ENCODE measurements at regions not wholly inside any gene's neighbourhood (a gene's known extent, or its start where the extent isn't known, plus 50 kb on each side); places are given as distances from the start of the nearest gene placed in this dataset.
"Not testable (repeated sequence)": the region's sequence is repeated elsewhere in the genome, so short reads cannot be mapped to it uniquely, and the experiment has no call there.

- H3K4me1 Mint-ChIP-seq; POLR2A ChIA-PET; DNase-seq; H3K27me3 Mint-ChIP-seq; H3K36me3 Mint-ChIP-seq; H3K27ac Mint-ChIP-seq; H3K4me3 Mint-ChIP-seq; H3K4me1 ChIP-seq (ENCODE audit: control insufficient read depth in 2 of 2, insufficient read depth in 2 of 2, low read length in 2 of 2); CTCF ChIA-PET; H3K27me3 ChIP-seq (ENCODE audit: control insufficient read depth in 2 of 2, insufficient read depth in 2 of 2, low read length in 2 of 2); ATAC-seq; H3K27ac ChIP-seq (ENCODE audit: low read depth, low read length); intact Hi-C loops (cut with micrococcal nuclease); H3K36me3 ChIP-seq (ENCODE audit: control insufficient read depth in 2 of 3, insufficient read depth in 3 of 3, low read length in 3 of 3); H3K4me3 ChIP-seq (ENCODE audit: low read length): not testable (repeated sequence)
- peaks cover 0 to 36% (median 0%) of the 10 kb centered on the region in 3 experiments for H3K9me3 ChIP-seq (ENCODE audit: control insufficient read depth in 2 of 3, low read length in 3 of 3)
- peaks cover 6 to 34% (median 23%) of the 10 kb centered on the region in 11 donors for H3K9me3 Mint-ChIP-seq
Observed at GRCh38 chr21:9772877-9773420, 748.4 kb upstream of the TPTE start.

GRCh38 chr21:9774347-9774746, 747.0 kb upstream of the TPTE start:
- Histone ChIP-seq H3K9me3 (ENCODE audit: control insufficient read depth in 2 of 3, low read length in 3 of 3) (peaks cover 0 to 31% (median 0%) of the 10 kb centered on the region in 3 experiments), H3K36me3 (ENCODE audit: control insufficient read depth in 2 of 3, insufficient read depth in 3 of 3, low read length in 3 of 3) (no peaks in the 10 kb centered on the region), H3K27me3 (ENCODE audit: control insufficient read depth in 2 of 2, insufficient read depth in 2 of 2, low read length in 2 of 2) (no peaks in the 10 kb centered on the region), H3K4me1 (ENCODE audit: control insufficient read depth in 2 of 2, insufficient read depth in 2 of 2, low read length in 2 of 2) (no peaks in the 10 kb centered on the region), H3K4me3 (ENCODE audit: low read length) (no peak overlapping the region), H3K27ac (ENCODE audit: low read depth, low read length) (no peak overlapping the region)
- no peak for DNase-seq
- Mint-ChIP-seq H3K27me3 (no peaks in the 10 kb centered on the region), H3K4me3 (no peak overlapping the region), H3K27ac (no peak overlapping the region), H3K9me3 (peaks cover 8 to 41% (median 25%) of the 10 kb centered on the region in 11 donors), H3K36me3 (peaks cover 0 to 6% (median 0%) of the 10 kb centered on the region in 5 donors), H3K4me1 (no peaks in the 10 kb centered on the region)
- no peak for ATAC-seq
- intact Hi-C loops (cut with micrococcal nuclease) = no loop called here
- ChIA-PET POLR2A (no interaction called here), CTCF (no interaction called here)

- H3K4me3 Mint-ChIP-seq; H3K4me1 Mint-ChIP-seq; H3K27me3 ChIP-seq (ENCODE audit: control insufficient read depth in 2 of 2, insufficient read depth in 2 of 2, low read length in 2 of 2); ATAC-seq; H3K36me3 Mint-ChIP-seq; DNase-seq; H3K27ac Mint-ChIP-seq; H3K27ac ChIP-seq (ENCODE audit: low read depth, low read length); H3K27me3 Mint-ChIP-seq; H3K4me3 ChIP-seq (ENCODE audit: low read length); H3K36me3 ChIP-seq (ENCODE audit: control insufficient read depth in 2 of 3, insufficient read depth in 3 of 3, low read length in 3 of 3); H3K4me1 ChIP-seq (ENCODE audit: control insufficient read depth in 2 of 2, insufficient read depth in 2 of 2, low read length in 2 of 2); intact Hi-C loops (cut with micrococcal nuclease); POLR2A ChIA-PET; CTCF ChIA-PET: not testable (repeated sequence)
- peaks cover 10 to 41% (median 25%) of the 10 kb centered on the region in 11 donors for H3K9me3 Mint-ChIP-seq
- peaks cover 0 to 31% (median 0%) of the 10 kb centered on the region in 3 experiments for H3K9me3 ChIP-seq (ENCODE audit: control insufficient read depth in 2 of 3, low read length in 3 of 3)
Observed at GRCh38 chr21:9774901-9775593, 746.3 kb upstream of the TPTE start.

- DNase-seq; H3K4me1 ChIP-seq (ENCODE audit: control insufficient read depth in 2 of 2, insufficient read depth in 2 of 2, low read length in 2 of 2); H3K4me3 Mint-ChIP-seq; H3K27ac ChIP-seq (ENCODE audit: low read depth, low read length); H3K36me3 ChIP-seq (ENCODE audit: control insufficient read depth in 2 of 3, insufficient read depth in 3 of 3, low read length in 3 of 3); CTCF ChIA-PET; ATAC-seq; H3K27me3 ChIP-seq (ENCODE audit: control insufficient read depth in 2 of 2, insufficient read depth in 2 of 2, low read length in 2 of 2); H3K36me3 Mint-ChIP-seq; intact Hi-C loops (cut with micrococcal nuclease); H3K27me3 Mint-ChIP-seq; H3K27ac Mint-ChIP-seq; POLR2A ChIA-PET; H3K4me3 ChIP-seq (ENCODE audit: low read length); H3K4me1 Mint-ChIP-seq: not testable (repeated sequence)
- peaks cover 0 to 27% (median 0%) of the 10 kb centered on the region in 3 experiments for H3K9me3 ChIP-seq (ENCODE audit: control insufficient read depth in 2 of 3, low read length in 3 of 3)
- peaks cover 10 to 48% (median 32%) of the 10 kb centered on the region in 11 donors for H3K9me3 Mint-ChIP-seq
Observed at GRCh38 chr21:9775877-9776276, 745.5 kb upstream of the TPTE start.

- H3K4me1 Mint-ChIP-seq; H3K27me3 Mint-ChIP-seq; DNase-seq; CTCF ChIA-PET; H3K4me3 Mint-ChIP-seq; H3K36me3 ChIP-seq (ENCODE audit: control insufficient read depth in 2 of 3, insufficient read depth in 3 of 3, low read length in 3 of 3); H3K27ac ChIP-seq (ENCODE audit: low read depth, low read length); POLR2A ChIA-PET; H3K27ac Mint-ChIP-seq; H3K4me3 ChIP-seq (ENCODE audit: low read length); H3K4me1 ChIP-seq (ENCODE audit: control insufficient read depth in 2 of 2, insufficient read depth in 2 of 2, low read length in 2 of 2); H3K36me3 Mint-ChIP-seq; ATAC-seq; H3K27me3 ChIP-seq (ENCODE audit: control insufficient read depth in 2 of 2, insufficient read depth in 2 of 2, low read length in 2 of 2); intact Hi-C loops (cut with micrococcal nuclease): not testable (repeated sequence)
- H3K9me3 Mint-ChIP-seq = peaks cover 10 to 51% (median 32%) of the 10 kb centered on the region in 11 donors
- peaks cover 0 to 26% (median 0%) of the 10 kb centered on the region in 3 experiments for H3K9me3 ChIP-seq (ENCODE audit: control insufficient read depth in 2 of 3, low read length in 3 of 3)
Observed at GRCh38 chr21:9776286-9777020, 744.9 kb upstream of the TPTE start.

GRCh38 chr21:9778541-9778940, 742.8 kb upstream of the TPTE start:
- H3K9me3 ChIP-seq (ENCODE audit: control insufficient read depth in 2 of 3, low read length in 3 of 3) = peaks cover 0 to 21% (median 0%) of the 10 kb centered on the region in 3 experiments
- H3K4me1 Mint-ChIP-seq; H3K4me1 ChIP-seq (ENCODE audit: control insufficient read depth in 2 of 2, insufficient read depth in 2 of 2, low read length in 2 of 2); H3K36me3 ChIP-seq (ENCODE audit: control insufficient read depth in 2 of 3, insufficient read depth in 3 of 3, low read length in 3 of 3); H3K36me3 Mint-ChIP-seq; DNase-seq; H3K27ac Mint-ChIP-seq; H3K27me3 Mint-ChIP-seq; H3K4me3 ChIP-seq (ENCODE audit: low read length); H3K27ac ChIP-seq (ENCODE audit: low read depth, low read length); CTCF ChIA-PET; H3K4me3 Mint-ChIP-seq; POLR2A ChIA-PET; intact Hi-C loops (cut with micrococcal nuclease); H3K27me3 ChIP-seq (ENCODE audit: control insufficient read depth in 2 of 2, insufficient read depth in 2 of 2, low read length in 2 of 2): not testable (repeated sequence)
- ATAC-seq = peak; percentile 12
- H3K9me3 Mint-ChIP-seq = peaks cover 13 to 64% (median 48%) of the 10 kb centered on the region in 11 donors
